ENCODE measurements at regions not wholly inside any gene's neighbourhood (a gene's known extent, or its start where the extent isn't known, plus 50 kb on each side); places are given as distances from the start of the nearest gene placed in this dataset.

GRCh38 chr2:221786297-221786926 is 214.3 kb upstream of the EPHA4 start:
- Histone ChIP-seq H3K4me1 (ENCODE audit: insufficient read depth, low read length, poor library complexity, severe bottlenecking) (no peaks in the 10 kb centered on the region), H3K27me3 (replicated peaks; ENCODE audit: insufficient read depth, low read depth, low read length, poor library complexity) (no peaks in the 10 kb centered on the region), H3K27ac (ENCODE audit: low read depth, low read length, poor library complexity, severe bottlenecking) (no peak overlapping the region), H3K36me3 (ENCODE audit: insufficient read depth, low read length, poor library complexity, severe bottlenecking) (no peaks in the 10 kb centered on the region), H3K4me3 (ENCODE audit: low read depth, low read length, poor library complexity, severe bottlenecking) (no peak overlapping the region), H3K9me3 (ENCODE audit: low read depth, low read length, poor library complexity, severe bottlenecking) (no peaks in the 10 kb centered on the region)
- ChIA-PET POLR2A (ENCODE audit: low non-redundant PET) (no interaction called here), CTCF (no interaction called here)
- intact Hi-C loops (cut with micrococcal nuclease; ENCODE audit: unreplicated experiment) = no loop called here
- TF ChIP-seq EZH2 (IDR thresholded peaks at IDR 0.05; ENCODE audit: borderline replicate concordance, low read depth, low read length, poor library complexity, severe bottlenecking) (no peak), CTCF (conservative IDR thresholded peaks at IDR 0.05; ENCODE audit: low read depth, low read length) (no peak)
- no TSS peak for BruUV-seq (replicated peaks)
- DNase-seq (ENCODE audit: low spot score) = no peak

GRCh38 chr2:221780281-221780688 is 208.2 kb upstream of the EPHA4 start:
- ChIA-PET POLR2A (ENCODE audit: low non-redundant PET) (no interaction called here), CTCF (no interaction called here)
- Histone ChIP-seq H3K4me3 (ENCODE audit: low read depth, low read length, poor library complexity, severe bottlenecking) (no peak overlapping the region), H3K36me3 (ENCODE audit: insufficient read depth, low read length, poor library complexity, severe bottlenecking) (no peaks in the 10 kb centered on the region), H3K4me1 (ENCODE audit: insufficient read depth, low read length, poor library complexity, severe bottlenecking) (no peaks in the 10 kb centered on the region), H3K27ac (ENCODE audit: low read depth, low read length, poor library complexity, severe bottlenecking) (no peak overlapping the region), H3K27me3 (replicated peaks; ENCODE audit: insufficient read depth, low read depth, low read length, poor library complexity) (no peaks in the 10 kb centered on the region), H3K9me3 (ENCODE audit: low read depth, low read length, poor library complexity, severe bottlenecking) (no peaks in the 10 kb centered on the region)
- TF ChIP-seq CTCF (conservative IDR thresholded peaks at IDR 0.05; ENCODE audit: low read depth, low read length) (no peak), EZH2 (IDR thresholded peaks at IDR 0.05; ENCODE audit: borderline replicate concordance, low read depth, low read length, poor library complexity, severe bottlenecking) (no peak)
- DNase-seq (ENCODE audit: low spot score) = no peak
- no TSS peak for BruUV-seq (replicated peaks)
- intact Hi-C loops (cut with micrococcal nuclease; ENCODE audit: unreplicated experiment) = no loop called here

GRCh38 chr2:221779614-221780067 is 207.5 kb upstream of the EPHA4 start:
- H3K4me3 ChIP-seq (ENCODE audit: low read depth, low read length, poor library complexity, severe bottlenecking) = no peak overlapping the region
- TF ChIP-seq EZH2 (IDR thresholded peaks at IDR 0.05; ENCODE audit: borderline replicate concordance, low read depth, low read length, poor library complexity, severe bottlenecking) (no peak), CTCF (conservative IDR thresholded peaks at IDR 0.05; ENCODE audit: low read depth, low read length) (no peak)
- intact Hi-C loops (cut with micrococcal nuclease; ENCODE audit: unreplicated experiment) = no loop called here
- H3K27ac ChIP-seq (ENCODE audit: low read depth, low read length, poor library complexity, severe bottlenecking) = no peak overlapping the region
- no peaks in the 10 kb centered on the region for H3K9me3 ChIP-seq (ENCODE audit: low read depth, low read length, poor library complexity, severe bottlenecking)
- DNase-seq (ENCODE audit: low spot score) = no peak
- no peaks in the 10 kb centered on the region for H3K27me3 ChIP-seq (replicated peaks; ENCODE audit: insufficient read depth, low read depth, low read length, poor library complexity)
- POLR2A ChIA-PET (ENCODE audit: low non-redundant PET) = no interaction called here
- CTCF ChIA-PET = no interaction called here
- no peaks in the 10 kb centered on the region for H3K4me1 ChIP-seq (ENCODE audit: insufficient read depth, low read length, poor library complexity, severe bottlenecking)
- no peaks in the 10 kb centered on the region for H3K36me3 ChIP-seq (ENCODE audit: insufficient read depth, low read length, poor library complexity, severe bottlenecking)
- no TSS peak for BruUV-seq (replicated peaks)
